SHP77 treated with DMSO at 0.1 percent for 48 hours (cell line): ENCODE measurements at regions not wholly inside any gene's neighbourhood (a gene's known extent, or its start where the extent isn't known, plus 50 kb on each side); places are given as distances from the start of the nearest gene placed in this dataset.
"Not testable (repeated sequence)": the region's sequence is repeated elsewhere in the genome, so short reads cannot be mapped to it uniquely, and the experiment has no call there.

Source experiments
- DNase-seq: peaks from one replicate; lab custom pipeline; 2025; lab: John Stamatoyannopoulos, UW

- DNase-seq, result not testable (repeated sequence)
Observed at GRCh38 chr15:81822587-81822986, 223.2 kb downstream of the MEX3B start.

DNA sequence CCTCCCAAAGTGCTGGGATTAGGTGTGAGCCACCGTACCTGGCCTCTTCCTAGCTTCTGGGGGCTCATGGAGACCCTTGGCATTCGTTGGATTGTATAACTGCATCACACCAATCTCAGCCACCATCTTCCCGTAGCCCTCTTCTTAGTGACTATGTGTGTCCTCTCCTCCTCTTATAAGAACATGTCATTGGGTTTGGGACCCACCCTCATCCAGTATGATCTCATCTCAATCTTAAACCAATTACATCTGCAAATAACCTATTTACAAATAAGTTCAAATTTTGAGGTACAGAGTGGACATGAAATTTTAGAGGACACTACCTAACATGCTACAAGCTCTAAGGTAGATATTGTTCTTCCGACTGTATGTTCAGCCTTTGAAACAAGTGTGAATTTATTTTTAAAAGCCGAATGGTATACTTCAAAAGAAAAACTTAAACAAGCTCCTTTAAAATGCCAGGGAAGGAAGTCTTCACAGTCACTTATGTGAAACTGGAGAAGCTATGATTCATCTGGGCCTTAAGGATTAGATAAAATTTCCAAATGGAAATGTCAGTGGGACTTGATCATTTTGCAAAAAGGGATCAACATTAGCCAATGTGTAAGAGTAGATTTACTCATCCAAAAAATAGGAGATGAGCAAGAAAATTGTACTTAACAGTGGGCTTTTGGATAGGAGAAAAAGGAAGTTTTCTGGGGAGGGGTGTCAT, 225.7 kb downstream of the MEX3B start:
- DNase-seq, result no peak

- no peak for DNase-seq
Observed at GRCh38 chr15:81814882-81815455, 230.8 kb downstream of the MEX3B start.

DNA sequence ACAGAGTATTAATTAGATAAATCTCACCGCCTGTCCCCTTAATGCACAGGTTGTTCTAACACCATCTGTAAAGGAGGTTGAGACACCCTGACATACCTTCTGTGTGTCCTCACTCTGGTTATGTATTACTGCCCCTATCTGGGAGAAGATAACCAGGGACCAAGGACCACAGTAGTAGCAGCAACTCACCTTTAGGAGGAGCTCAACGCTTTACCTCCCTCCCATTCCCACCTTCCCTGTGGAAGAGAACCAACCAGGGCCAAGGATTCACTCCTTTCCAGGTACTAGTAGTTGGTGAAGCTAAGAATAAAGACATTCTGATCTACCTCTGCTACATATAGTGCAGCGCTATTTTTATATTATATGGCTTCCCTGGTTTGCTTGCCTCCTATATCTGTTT, 232.6 kb downstream of the MEX3B start:
- peak; percentile 15 for DNase-seq

DNA sequence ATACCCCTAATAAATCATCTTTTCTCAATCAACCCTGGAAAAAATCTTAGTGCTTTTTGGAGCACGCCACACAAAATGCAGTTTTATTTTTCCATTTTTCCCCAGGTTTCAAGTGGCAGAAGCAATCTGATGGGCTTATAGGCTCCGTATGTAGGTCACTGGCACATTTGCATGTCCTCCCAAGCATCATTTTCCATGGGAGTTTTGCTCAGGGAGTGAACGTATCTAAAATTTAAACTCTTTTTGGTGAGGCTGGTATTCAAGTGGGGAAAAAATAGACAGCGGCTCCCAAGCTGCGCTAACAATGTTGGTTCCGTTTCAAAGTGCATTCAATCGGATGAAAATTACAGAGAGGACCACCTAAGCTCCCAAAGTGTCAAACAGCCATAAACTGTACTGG, 233.4 kb downstream of the MEX3B start:
- DNase-seq, result no peak

DNA sequence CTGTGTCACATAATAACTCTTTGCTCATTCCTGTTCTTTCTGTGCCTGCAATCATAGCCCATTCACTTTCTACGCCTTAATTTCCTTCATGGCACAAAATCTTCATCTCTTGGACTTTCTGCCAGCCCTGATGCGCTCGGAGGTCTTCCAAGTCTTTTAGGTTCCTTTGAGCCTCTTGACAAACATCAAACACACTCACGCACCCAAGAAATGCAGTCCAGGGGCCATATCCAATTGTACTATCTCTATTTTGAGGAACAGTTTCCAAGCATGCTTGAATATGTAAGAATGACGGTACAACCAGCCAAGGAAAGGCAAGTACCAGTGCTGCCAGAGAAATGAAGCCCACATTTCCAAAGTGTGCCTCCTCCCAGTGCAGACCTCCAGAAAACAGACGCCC, 234.1 kb downstream of the MEX3B start:
- DNase-seq, result no peak

DNA sequence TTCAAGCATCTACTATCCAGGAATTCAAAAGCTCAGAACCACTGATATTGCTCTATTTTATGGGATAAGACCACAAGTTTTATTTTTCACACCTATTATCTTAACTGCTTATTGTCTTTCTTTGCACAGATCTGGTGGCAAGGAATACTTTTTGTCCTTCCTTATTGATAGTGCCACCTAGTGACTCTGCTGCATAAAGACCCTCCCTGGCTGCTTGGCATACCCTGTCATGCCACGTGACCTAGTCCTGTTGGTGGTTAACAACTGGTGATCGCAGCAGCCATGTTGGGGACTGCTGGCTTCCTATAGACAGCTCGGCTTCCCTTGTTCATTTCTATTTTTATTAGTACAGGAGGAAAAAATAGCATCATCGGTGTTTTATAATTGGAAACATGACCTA, 236.3 kb downstream of the MEX3B start:
- peak; percentile 69 for DNase-seq

GRCh38 chr15:81807806-81808205, 238.0 kb downstream of the MEX3B start:
- no peak for DNase-seq

GRCh38 chr15:81807186-81807585, 238.6 kb downstream of the MEX3B start:
- DNase-seq, result no peak

DNA sequence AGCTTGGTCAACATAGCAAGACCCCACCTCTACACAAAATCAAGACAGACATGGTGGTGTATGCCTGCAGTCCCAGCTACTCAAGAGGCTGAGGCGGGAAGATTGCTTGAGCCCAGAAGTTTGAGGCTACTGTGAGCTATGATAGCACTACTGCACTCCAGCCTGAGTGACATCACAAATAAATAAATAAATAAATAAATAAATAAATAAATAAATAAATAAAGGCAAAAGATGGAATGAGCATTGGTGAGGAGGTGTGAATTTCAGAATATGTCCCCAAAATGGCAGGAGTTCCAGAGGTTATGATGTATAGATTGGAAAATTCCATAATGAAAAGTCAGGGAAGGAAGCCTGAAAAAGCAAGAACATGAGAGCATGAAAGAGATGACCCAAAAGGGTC, 249.9 kb downstream of the MEX3B start:
- DNase-seq, result no peak

- DNase-seq, result no peak
Observed at GRCh38 chr15:81792646-81793045, 253.2 kb downstream of the MEX3B start.

GRCh38 chr15:81791322-81791721, 254.5 kb downstream of the MEX3B start:
- not testable (repeated sequence) for DNase-seq

- peak; percentile 43 for DNase-seq
Observed at GRCh38 chr15:81789403-81789802, 256.4 kb downstream of the MEX3B start.

GRCh38 chr15:81786776-81787175, 259.0 kb downstream of the MEX3B start:
- no peak for DNase-seq

GRCh38 chr15:81785679-81786078, 260.1 kb downstream of the MEX3B start:
- no peak for DNase-seq

DNA sequence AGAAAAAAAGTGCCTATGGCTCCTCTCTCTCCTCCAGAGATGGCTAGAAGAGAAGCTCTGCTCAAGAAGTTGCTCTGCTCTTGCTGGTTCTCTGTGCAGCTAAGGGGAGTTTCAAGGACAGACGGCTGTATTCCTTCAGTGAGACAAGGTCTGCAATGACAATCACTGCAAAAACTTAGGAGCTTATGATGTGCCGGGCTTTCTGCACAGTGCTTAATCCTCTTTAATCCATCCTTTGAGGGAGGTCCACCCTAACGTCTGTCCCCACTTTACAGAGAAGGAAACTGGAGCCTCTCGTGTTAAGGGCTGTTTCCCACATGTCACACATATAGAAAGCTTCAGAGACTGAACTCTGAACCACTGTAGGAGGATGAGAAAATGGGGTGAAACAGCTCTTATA, 260.6 kb downstream of the MEX3B start:
- DNase-seq, result no peak

GRCh38 chr15:81784751-81785150, 261.1 kb downstream of the MEX3B start:
- DNase-seq, result no peak

- DNase-seq, result no peak
Observed at GRCh38 chr15:81783586-81783985, 262.2 kb downstream of the MEX3B start.

DNA sequence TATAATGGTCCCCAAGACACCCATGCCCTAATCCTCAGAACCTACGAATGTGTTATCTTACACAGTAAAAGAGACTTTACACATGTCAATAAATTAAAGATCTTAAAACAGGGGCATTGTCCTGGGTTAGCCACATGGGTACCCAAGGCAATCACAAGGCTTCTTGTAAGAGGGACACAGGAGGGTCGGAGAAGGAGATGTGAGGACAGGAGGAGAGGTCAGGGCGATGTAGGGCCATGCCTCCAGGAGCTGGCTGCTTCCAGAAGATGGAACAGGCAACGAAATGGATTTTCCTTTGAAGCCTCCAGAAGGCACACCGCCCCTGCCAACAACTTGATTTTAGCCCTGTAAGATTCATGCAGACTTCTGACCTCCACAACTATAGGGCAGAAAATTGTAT, 262.7 kb downstream of the MEX3B start:
- no peak for DNase-seq

- no peak for DNase-seq
Observed at GRCh38 chr15:81781395-81781794, 264.4 kb downstream of the MEX3B start.

DNA sequence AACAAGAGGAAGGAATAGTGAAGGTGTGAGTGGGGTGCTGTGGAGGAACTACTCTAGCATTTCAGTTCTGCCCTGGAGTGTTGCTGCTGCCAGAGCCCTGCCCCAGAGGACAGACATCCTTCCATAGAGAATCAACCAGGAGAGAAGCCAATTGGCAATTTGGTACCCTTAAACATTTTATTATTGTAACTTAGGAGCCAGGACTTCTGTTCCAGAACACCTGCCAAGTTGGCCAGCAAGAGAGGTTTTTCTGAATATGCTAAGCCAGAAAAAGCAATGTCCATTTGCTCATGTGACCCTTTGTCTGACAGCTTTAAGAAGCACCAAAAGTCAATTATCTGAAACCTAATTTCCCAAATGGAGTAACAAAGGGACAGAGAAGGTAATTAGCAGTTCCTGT, 264.9 kb downstream of the MEX3B start:
- no peak for DNase-seq

- DNase-seq, result no peak
Observed at GRCh38 chr15:81779181-81779580, 266.6 kb downstream of the MEX3B start.

DNA sequence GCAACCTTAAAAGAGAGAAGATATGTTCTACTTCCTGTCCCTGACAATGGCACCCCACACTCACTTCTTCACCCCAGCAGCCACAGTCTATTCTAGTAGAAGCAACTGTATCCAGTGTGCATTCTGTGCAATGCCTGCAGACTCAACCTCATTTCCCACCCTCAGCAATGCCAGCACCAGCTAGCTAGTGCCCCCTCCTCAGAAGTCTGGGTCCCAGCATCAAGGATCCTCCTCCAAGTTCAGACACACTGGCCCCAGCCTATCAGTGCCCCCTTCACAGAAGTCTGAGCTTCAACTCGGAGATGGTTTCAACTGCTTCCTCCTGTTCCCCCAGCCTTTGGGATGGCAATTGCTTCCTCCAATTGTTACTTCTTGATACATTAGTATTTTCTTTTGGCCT, 268.3 kb downstream of the MEX3B start:
- no peak for DNase-seq

- DNase-seq, result no peak
Observed at GRCh38 chr15:81776976-81777375, 268.8 kb downstream of the MEX3B start.
